IPS DF 4.7 (cell line): ENCODE measurements at regions not wholly inside any gene's neighbourhood (a gene's known extent, or its start where the extent isn't known, plus 50 kb on each side); places are given as distances from the start of the nearest gene placed in this dataset.

Source experiments
- DNase-seq: peaks from one replicate; pipeline ENCODE4 v3.0.0-alpha.2; 2013; ENCODE audit warnings: low spot score; ENCODE audit errors: extremely low read depth

- DNase-seq: no peak
Measured at GRCh38 chr7:67809586-67809985, 813.0 kb downstream of the TYW1 start.

GRCh38 chr7:67813621-67814292 lies 817.1 kb downstream of the TYW1 start:
- no peak for DNase-seq

DNA sequence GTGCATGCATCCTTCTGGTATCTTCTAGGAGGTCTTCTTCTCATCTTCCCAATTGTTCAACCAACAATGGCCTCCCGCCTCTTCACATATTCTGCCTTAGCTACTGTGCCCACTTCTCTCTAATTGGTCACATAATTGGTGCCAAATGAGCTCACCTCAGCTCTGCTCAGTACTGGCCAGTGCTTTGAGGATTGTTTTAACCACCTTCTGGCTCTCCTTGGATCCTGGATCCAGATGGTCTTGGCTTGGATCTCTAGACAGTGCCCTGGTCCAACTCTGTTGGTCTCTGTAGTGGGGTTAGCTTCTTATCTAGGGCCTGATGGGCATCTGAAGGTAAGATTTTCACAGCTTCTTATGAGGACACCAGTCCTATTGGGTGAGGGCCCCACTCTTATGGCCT lies 820.8 kb downstream of the TYW1 start:
- no peak for DNase-seq

- no peak for DNase-seq
Measured at GRCh38 chr7:67821116-67821515, 824.5 kb downstream of the TYW1 start.

DNA sequence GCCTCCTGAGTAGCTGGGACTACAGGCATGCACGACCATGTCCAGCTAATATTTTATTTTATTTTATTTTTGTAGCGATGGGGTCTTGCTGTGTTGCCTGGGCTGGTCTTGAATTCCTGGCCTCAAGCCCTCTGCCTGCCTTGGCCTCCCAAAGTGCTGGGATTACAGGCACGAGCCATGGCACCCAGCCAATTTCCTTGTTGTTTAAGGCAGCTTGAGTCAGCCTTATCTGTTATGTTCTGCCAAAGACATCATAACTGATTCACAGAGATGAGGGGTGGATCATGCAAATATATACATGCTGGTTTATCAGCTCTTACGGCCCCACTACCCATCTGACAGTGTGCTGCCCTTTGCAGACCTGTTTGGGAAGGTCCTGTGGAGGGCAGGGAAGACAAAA lies 826.7 kb downstream of the TYW1 start:
- no peak for DNase-seq

DNA sequence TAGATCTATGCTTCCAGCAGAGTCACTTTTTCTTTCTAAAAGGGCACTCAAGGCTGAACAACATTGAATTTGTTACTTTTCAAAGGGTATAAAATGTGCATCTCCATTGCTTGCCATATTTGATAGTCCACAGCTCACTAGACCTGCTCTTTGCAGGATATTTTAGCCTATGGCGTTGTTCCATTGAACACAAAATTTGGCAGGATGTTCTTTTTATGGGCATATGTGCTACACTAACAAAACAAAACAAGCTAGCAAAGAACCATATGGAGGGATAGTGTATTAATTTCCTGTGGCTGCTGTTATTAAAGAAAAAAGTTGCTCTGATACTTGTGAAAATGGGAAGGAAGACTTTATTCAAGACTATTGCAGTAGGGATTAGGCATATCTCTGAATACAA lies 828.7 kb downstream of the TYW1 start:
- DNase-seq: no peak

DNA sequence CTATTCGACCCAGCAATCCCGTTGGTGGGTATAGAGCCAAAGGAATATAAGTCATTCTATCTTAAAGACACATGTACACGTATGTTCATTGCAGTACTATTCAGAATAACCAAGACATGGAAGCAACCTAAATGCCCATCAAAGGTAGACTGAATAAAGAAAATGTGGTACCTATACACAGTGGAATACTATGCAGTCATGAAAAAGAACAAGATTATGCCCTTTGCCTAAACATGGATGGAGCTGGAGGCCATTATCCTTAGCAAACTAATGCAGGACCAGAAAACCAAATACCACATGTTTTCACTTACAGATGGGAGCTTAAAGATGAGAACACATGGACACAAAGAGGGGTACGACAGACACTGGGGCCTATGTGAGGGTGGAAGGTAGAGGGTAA lies 845.3 kb downstream of the TYW1 start:
- no peak for DNase-seq

GRCh38 chr7:67842571-67842970 lies 845.9 kb downstream of the TYW1 start:
- DNase-seq: no peak

GRCh38 chr7:67843001-67843565 lies 846.5 kb downstream of the TYW1 start:
- DNase-seq: no peak

DNA sequence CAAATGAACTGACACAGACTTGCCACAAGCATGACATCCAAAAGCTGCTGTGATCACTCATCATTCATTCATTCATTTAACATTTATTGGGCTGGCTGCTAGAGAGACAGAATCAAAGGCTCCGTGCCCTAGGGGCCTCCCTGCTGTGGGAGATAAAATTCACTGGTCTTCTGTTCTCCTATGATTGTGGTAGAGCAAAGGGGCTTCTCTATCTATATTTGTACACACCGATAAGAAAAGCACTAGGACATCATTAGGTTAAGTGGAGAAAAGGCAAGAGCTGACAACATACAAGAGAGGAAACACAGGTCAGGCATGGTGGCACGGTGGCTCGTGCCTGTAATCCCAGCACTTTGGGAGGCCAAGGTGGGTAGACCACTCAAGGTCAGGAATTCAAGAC lies 847.0 kb downstream of the TYW1 start:
- DNase-seq: no peak

GRCh38 chr7:67847092-67847787 lies 850.6 kb downstream of the TYW1 start:
- DNase-seq: no peak

DNA sequence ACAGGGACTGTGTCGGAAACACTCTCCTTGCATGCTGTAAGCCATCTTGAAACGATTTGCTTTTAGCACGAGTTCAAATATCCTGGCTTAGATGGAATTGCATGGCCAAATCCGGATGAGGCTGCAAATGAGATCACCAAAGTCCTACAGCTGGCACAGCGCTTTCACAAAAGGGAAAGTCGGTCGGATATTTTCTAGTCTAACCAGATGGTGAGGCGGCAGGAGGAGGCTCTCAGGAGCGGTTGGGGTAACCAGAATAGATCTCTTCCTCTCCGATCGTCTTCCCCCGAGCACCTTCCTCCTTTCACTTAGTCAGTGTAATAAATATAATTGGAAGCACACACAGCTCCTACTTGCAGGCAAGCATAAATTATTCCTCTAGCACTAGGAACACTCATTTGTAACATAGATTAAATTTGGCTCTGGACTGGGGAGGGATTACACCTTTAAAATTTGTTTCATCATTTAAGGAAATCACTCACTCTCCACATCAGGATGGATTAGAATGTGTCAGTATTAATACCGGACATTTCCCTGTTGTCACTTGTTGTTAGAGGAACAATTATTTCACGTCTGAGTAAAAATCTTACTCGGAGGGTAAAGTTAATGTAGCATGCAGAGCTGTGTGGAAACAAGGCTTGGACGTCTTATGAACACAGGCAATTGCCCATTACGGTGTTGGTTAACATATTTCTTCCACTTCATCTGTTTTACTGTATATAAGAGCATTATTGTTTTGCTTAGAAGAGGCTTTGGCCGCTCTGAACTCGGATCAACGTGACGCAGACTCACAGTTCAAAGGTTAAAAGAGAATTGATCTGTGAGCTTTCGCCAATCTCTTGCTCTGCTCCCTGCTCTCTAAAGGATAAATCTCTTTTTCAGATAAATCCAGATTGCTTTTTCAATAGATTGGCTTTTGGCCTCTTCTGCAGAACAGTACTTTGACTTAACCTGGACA lies 857.9 kb downstream of the TYW1 start:
- DNase-seq: no peak

- no peak for DNase-seq
Measured at GRCh38 chr7:67855322-67855721, 858.7 kb downstream of the TYW1 start.

GRCh38 chr7:67856046-67856445 lies 859.4 kb downstream of the TYW1 start:
- DNase-seq: no peak

DNA sequence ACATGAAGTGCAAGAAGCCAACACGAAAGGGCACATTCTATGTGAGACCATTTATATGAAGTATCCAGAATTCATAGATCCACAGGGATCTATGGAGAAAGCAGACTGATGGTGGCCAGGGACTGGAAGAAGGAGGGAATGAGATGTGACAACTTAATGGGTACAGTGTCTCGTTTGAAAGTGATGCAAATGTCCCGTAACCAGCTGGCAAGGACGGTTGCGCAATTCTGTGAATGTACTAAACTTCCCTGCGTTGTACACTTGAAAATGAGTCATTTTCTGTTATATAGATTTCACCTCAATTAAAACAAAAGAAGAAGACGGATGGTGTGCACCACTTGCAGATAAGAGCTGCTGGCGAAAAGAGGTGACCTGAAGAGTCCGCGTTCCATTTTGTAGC lies 861.1 kb downstream of the TYW1 start:
- no peak for DNase-seq

- DNase-seq: no peak
Measured at GRCh38 chr7:67858931-67859330, 862.3 kb downstream of the TYW1 start.

DNA sequence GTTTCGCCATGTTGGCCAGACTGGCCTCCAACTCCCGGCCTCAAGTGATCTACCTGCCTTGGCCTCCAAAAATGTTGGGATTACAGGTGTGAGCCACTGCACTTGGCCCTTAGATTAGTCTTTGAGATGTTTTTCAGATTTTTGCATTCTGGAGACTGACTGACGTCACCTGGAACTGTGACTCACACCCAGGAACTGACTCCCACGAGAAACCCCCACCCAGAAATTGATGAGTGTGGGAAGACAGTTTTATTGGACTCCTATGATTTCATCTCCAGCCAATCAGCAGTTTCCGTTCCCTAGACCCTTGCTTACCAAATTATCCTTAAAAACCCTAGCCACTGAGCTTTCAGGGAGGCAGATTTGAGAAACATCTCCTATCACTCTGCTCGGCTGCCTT lies 867.3 kb downstream of the TYW1 start:
- DNase-seq: no peak

DNA sequence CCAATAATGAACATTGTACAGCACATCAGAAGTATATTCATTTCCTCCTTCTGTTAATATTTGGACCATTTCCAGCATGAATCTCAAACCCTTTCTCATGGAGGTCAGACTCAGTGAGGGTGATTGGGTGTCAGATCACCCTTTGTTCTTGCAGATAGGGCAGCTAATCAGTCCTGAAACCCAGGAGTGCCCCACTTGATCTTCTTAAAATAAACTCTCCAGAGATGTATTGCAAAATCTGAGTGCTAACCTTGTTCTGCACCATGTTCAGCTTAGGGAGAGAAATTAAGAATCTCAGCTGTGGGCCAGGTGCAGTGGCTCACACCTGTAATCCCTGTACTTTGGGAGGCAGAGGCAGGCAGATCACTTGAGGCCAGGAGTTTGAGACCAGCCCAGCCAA lies 869.4 kb downstream of the TYW1 start:
- DNase-seq: no peak

DNA sequence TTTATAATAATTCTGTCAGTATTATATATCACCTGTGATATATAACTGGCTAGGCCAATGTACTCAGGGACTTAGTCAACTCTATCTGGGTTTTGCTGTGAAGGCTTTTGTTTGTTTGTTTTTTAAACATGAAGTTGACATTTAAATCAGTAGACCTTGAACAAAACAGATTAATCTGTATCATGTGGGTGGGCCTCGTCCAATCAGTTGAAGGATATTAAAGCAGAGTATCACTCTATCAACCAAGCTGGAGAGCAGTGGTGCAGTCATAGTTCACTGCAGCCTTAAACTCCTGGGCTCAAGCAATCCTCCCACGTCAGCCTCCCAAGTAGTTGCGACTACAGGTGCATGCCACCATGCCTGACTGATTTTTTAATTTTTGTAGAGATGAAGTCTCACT lies 870.2 kb downstream of the TYW1 start:
- DNase-seq: no peak

DNA sequence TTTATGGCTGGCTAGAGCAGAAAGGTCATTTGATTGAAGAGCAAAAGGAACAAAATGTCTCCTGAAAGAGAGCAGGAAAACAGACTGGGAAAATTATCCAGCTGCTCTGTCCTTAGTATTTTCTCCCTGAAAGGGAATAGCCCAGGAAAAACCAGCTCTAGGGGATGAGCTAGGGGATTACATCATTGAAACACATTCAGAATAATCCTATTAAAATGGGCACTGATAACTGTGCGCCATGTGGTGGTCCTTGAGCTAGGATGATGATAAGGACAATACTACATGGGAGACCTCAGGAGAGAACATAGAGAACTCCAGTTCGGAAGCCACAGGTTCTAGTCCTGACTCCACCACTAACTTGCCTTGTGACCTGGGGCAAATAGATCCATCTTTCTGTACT lies 873.8 kb downstream of the TYW1 start:
- no peak for DNase-seq

GRCh38 chr7:67875558-67875957 lies 878.9 kb downstream of the TYW1 start:
- DNase-seq: no peak

DNA sequence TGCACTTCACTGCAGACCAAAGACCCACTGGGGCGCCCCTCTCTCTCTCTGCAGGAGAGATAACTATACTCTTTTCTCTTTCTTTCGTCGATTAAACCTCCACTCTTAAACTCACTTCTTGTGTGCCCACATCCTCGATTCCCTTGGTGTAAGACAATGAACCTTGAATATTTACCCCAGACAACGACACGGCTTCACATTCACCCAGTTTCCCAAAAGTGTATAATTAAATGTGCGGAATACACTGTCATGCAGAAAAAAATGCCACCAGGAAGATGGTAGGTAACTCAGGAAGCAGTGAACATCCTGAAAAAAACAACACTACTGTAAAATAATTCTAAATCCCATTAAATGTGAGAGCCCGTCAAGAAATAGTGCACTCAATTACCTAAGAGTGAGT lies 882.2 kb downstream of the TYW1 start:
- DNase-seq: no peak
